Muscle of leg (tissue), 3 donors: ENCODE measurements at regions not wholly inside any gene's neighbourhood (a gene's known extent, or its start where the extent isn't known, plus 50 kb on each side); places are given as distances from the start of the nearest gene placed in this dataset.
A peak's percentile ranks its signal among the peaks of the same experiment; 100 is the strongest.

Source experiments
- DNase-seq: peaks from one replicate; pipeline ENCODE4 v3.0.0; 2013
- H3K27ac ChIP-seq: one replicate; pipeline ENCODE4 v1.5.1; 2013; ENCODE audit warnings: mild to moderate bottlenecking, low read length, control low read depth
- H3K27me3 ChIP-seq: one replicate; pipeline ENCODE4 v1.6.1; 2013; ENCODE audit warnings: low read length; ENCODE audit not compliant: control insufficient read depth, insufficient read depth
- H3K36me3 ChIP-seq: one replicate; pipeline ENCODE4 v1.6.1; 2013; ENCODE audit warnings: low read length; ENCODE audit not compliant: control insufficient read depth, insufficient read depth
- H3K4me1 ChIP-seq: one replicate; pipeline ENCODE4 v1.6.1; 2013; ENCODE audit warnings: low read length; ENCODE audit not compliant: control insufficient read depth, insufficient read depth
- H3K4me3 ChIP-seq: one replicate; pipeline ENCODE4 v1.5.1; 2013; ENCODE audit warnings: low read length, control low read depth
- H3K9me3 ChIP-seq: replicated peaks from 2 replicates; pipeline ENCODE4 v1.6.1; 2013; ENCODE audit warnings: low read depth, low read length; ENCODE audit not compliant: control insufficient read depth
- WGBS: methylation state at CpG from one replicate; pipeline ENCODE4 v1.1.5; 2013; ENCODE audit warnings: missing lambda C conversion rate; ENCODE audit not compliant: insufficient coverage; 5-methylcytosine and 5-hydroxymethylcytosine counted together

DNA sequence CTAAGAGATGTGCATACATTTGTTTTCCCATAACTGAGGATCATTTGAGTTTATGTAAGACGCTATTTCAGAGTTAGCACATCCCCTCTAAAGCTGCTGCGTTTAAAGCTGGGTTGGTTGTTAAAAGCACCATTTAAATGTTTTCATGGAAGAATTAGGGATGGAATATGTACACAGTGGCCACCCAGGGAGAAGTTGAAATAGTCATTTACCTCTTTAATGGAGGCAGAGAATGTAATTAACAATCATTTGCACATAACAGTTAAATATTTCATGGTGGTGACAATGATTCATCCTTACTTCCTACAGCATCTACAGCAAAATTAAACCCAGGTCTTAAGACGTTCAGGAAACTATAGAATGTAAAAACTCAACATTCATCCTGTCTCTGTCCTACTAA is 100.3 kb downstream of the KIF4B start:
- no peak for DNase-seq
- no CpG with 5 or more reads among the region's 3 CpGs for WGBS

DNA sequence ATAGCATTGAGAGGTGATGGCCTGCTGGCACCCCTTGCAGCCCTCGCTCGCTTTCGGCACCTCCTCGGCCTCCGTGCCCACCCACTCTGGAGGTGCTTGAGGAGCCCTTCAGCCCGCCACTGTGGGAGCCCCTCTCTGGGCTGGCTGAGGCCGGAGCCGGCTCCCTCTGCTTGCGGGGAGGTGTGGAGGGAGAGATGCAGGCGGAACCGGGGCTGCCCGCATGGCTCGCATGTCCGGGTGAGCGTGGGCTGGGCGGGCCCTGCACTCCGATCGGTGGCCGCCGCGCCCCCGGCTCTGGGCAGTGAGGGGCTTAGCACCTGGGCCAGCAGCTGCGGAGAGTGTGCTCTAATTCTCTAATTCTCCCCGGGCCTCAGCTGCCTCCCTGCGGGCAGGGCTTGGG is 101.1 kb downstream of the KIF4B start:
- Histone ChIP-seq H3K4me1 (no peaks in the 10 kb centered on the region), H3K36me3 (no peaks in the 10 kb centered on the region), H3K27me3 (no peaks in the 10 kb centered on the region), H3K4me3 (no peak overlapping the region), H3K9me3 (no peaks in the 10 kb centered on the region), H3K27ac (no peak overlapping the region)
- no peak for DNase-seq
- WGBS, result 95% methylated on average over 25 of the region's 25 CpGs

More for the DNA sequence above, 100.3 kb downstream of the KIF4B start:
- Histone ChIP-seq H3K4me3 (no peak overlapping the region), H3K27me3 (no peaks in the 10 kb centered on the region), H3K4me1 (no peaks in the 10 kb centered on the region), H3K27ac (no peak overlapping the region), H3K36me3 (no peaks in the 10 kb centered on the region), H3K9me3 (no peaks in the 10 kb centered on the region)

DNA sequence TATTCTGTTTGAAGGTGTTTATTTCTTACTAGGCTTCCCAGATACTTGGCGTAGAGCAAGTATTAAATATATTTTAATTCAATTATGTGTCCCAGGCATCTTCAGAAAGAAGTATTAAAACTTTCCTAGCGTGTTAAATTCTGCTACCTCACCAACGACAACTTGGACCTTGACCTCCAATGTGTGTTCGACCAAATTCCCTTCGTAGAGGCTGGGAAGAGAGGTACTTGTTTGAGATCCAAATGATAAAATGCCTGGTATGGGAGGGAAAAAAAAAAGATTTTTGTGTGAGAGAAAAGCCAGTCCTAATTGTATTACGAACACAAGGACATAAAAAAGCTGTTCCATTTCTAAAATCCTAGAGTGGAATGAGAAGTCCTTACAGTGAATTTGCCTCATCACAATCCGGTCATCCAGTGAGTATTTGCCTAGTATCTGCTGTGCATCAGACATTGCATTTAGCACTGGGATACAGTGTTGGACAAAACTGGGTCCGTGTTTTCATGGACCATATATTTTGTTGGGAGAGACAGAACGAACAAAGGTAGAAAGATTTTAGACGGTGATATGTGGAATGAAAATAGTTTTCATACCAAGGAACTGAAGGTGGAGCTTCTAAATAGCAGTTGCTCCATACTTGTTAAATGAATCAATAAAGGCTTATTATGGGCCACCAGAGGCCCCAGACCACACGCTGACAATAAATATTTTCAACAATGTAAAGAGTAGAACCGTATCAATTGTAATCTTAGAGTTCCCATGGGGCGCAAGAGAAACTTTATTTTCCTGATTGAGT is 103.1 kb downstream of the KIF4B start:
- Histone ChIP-seq H3K36me3 (no peaks in the 10 kb centered on the region), H3K27ac (no peak overlapping the region), H3K27me3 (no peaks in the 10 kb centered on the region), H3K4me1 (no peaks in the 10 kb centered on the region), H3K4me3 (no peak overlapping the region), H3K9me3 (no peaks in the 10 kb centered on the region)
- 83% methylated on average over 3 of the region's 13 CpGs for WGBS
- DNase-seq, result no peak

DNA sequence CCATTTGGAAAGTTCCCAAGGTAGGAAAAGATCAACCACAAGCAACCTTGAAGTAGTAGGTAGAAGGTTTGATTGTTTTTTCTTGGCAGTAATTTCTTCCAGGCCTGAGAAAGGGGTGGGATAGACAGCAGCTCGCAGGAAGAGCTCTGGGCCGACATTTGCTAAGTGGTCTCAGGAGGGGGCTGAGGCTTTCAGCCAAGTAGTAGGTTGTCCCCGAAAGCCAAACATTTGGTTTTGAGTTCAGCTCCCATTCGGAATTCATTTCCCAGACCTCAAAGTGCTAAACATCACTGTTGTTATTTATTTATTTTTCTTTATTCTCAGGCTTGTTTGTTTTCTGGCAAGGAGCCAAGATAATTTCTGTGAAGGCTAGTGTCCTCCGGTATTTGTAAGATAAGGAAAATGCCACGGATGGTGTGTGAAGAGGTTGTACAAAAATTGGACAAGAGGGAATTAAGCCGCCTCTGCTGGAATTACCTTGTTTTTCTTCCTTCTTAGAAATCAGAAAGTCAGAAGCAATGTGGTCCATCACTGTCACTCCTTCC is 112.1 kb downstream of the KIF4B start:
- H3K4me3 ChIP-seq, result no peak overlapping the region
- H3K27ac ChIP-seq, result no peak overlapping the region
- no peaks in the 10 kb centered on the region for H3K27me3 ChIP-seq
- no peaks in the 10 kb centered on the region for H3K36me3 ChIP-seq
- no peaks in the 10 kb centered on the region for H3K9me3 ChIP-seq
- H3K4me1 ChIP-seq, result peaks cover 9% of the 10 kb centered on the region
- peak; percentile 64 for DNase-seq
- WGBS, result 0% methylated on average over 2 of the region's 7 CpGs

DNA sequence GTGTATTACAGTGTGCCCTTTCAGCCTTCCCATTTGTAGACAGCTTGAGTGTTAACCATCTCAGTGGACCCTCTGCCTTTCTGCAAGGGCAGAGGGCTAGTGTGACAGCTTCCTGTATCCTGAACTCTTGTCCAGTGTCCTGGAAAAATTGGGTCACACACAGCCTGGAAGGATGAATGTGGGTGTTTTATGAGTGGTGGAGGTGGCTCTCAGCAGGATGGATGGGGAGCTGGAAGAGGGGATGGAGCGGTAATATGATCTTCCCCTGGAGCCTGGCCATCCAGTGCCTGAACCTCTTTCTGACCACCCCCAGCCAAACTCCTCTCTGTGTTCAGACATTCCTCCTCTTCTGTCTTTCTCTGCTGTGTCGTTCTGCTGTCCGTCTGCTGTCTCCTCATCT is 113.0 kb downstream of the KIF4B start:
- WGBS, result no CpG with 5 or more reads among the region's 3 CpGs
- no peak overlapping the region for H3K27ac ChIP-seq
- H3K9me3 ChIP-seq, result no peaks in the 10 kb centered on the region
- peaks cover 9% of the 10 kb centered on the region for H3K4me1 ChIP-seq
- H3K36me3 ChIP-seq, result no peaks in the 10 kb centered on the region
- no peak overlapping the region for H3K4me3 ChIP-seq
- H3K27me3 ChIP-seq, result no peaks in the 10 kb centered on the region
- peak; percentile 11 for DNase-seq

DNA sequence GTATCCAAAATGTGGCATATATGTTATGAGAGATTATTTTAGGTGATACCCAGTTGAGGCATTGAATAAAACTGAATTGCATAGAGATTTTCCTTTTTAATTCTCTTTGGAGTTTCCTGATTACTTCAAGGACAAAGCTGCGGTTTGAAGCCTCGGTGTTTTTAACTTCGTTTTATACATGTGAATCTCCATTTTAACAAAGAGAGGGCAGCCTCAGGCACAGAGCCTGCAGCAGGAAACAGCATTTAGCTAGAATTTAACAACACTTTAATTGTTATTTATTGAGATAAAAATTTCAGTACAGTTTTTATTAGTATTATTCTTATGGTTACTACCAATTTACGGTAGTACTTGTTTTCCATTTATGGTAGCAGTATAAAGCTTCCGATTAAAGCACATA is 114.0 kb downstream of the KIF4B start:
- Histone ChIP-seq H3K4me3 (no peak overlapping the region), H3K9me3 (no peaks in the 10 kb centered on the region), H3K4me1 (peaks cover 9% of the 10 kb centered on the region), H3K27ac (no peak overlapping the region), H3K36me3 (no peaks in the 10 kb centered on the region), H3K27me3 (no peaks in the 10 kb centered on the region)
- no CpG with 5 or more reads among the region's 5 CpGs for WGBS
- no peak for DNase-seq

DNA sequence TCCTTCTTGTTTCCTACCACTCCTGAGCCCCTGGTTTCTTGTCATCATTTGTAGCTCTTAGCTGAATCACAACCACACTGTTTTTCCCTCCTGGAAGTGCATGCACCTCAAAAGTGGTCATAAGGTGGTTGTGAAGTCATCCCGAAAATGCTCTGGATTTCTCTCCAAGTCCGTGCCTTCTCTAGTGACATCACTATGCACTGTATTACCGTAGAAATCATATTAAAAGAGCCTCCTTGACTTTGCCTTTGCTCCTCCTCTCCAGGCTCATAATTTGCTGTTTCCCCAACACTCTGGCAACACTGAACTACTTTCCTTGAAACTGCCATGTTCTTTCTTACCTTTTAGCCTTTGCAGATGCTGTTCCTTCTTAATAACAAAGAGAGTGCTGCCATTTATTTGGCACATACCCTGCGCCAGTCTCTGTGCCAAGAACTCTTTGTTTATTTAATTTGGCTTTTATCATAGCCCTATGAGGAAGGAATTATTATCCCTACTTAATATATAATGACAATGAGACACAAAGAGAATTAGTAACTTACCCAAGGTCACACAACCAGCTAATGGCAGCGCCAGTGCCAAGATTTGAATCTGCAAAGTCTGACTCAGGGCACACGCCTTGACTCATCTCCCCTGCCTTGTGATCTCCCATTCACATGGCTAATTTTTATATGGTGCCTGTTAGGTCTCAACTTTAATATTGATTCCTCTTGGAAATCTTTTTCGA is 115.4 kb downstream of the KIF4B start:
- H3K27ac ChIP-seq, result no peak overlapping the region
- H3K4me3 ChIP-seq, result no peak overlapping the region
- H3K4me1 ChIP-seq, result peaks cover 9% of the 10 kb centered on the region
- 69% methylated on average over 3 of the region's 7 CpGs for WGBS
- DNase-seq, result no peak
- no peaks in the 10 kb centered on the region for H3K9me3 ChIP-seq
- H3K27me3 ChIP-seq, result no peaks in the 10 kb centered on the region
- no peaks in the 10 kb centered on the region for H3K36me3 ChIP-seq

DNA sequence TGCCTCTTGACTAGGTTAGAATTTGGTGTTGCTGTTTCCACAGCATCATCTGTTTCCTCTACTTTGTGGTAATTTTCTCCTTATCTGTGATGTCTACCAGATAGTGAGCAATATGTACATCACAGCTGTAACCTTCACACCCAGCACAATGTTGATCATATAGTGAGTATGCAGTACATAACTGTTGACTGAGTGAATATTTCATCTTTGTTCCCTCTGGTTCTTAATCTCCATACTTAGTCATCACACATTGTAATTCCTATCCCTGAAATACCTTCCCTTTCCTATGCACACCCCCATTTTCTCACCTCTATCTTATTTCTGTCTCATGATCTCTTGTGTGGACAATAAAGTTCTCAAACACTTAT is 115.9 kb downstream of the KIF4B start:
- no peaks in the 10 kb centered on the region for H3K27me3 ChIP-seq
- no peak overlapping the region for H3K27ac ChIP-seq
- H3K36me3 ChIP-seq, result no peaks in the 10 kb centered on the region
- H3K9me3 ChIP-seq, result no peaks in the 10 kb centered on the region
- no peak overlapping the region for H3K4me3 ChIP-seq
- H3K4me1 ChIP-seq, result peaks cover 9% of the 10 kb centered on the region
- no peak for DNase-seq

DNA sequence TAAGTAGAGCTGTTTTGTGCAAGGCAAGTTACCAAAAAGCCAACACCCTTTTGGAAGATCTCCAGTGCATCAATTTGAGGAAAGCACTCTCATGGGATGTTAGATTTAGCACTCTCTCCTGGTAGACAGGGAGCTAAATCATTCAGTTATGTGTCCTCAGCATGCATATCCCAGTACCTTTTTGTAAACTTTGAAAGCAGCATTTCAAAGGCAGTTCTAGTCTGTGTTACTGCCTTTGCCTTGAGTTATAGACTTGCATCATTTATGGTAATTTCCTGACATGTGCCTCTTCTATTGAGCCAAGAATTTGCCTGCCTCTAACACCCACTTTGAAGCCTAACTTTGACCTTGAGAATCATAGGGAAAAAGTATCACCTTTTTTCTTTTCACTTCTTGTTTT is 120.6 kb downstream of the KIF4B start:
- Histone ChIP-seq H3K27ac (no peak overlapping the region), H3K27me3 (no peaks in the 10 kb centered on the region), H3K36me3 (no peaks in the 10 kb centered on the region), H3K9me3 (no peaks in the 10 kb centered on the region), H3K4me3 (no peak overlapping the region), H3K4me1 (no peaks in the 10 kb centered on the region)
- DNase-seq, result no peak

DNA sequence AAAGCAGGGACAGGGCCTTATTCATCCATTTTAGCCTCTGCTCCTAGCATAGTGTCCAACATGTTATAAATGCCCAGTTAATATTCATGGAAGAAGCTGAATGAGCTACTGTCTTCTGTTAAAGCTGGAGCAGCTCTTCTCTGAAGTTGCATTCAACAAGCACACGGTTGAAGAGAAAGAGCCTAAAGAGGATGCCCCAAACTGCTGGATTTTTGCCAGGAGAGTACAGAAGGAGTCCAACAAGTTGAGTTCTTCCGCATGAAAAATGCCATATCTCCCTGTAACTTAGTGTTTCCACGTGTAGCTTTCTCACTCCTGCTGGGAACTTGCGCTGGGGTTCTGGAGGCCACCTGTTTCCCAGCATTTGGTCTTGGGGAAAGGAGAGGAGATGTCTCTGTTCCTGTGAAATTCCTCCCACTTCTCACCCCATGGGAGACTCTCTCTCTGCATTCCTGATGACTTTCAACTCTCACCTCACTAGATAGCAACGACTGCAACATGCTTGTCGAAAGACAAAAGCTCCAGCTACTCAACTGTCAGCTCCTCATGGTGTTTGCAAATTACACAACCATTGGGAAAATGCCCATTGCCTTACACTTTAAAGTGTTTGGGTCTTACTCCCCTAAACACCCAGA is 122.8 kb downstream of the KIF4B start:
- Histone ChIP-seq H3K27me3 (no peaks in the 10 kb centered on the region), H3K27ac (no peak overlapping the region), H3K36me3 (no peaks in the 10 kb centered on the region), H3K4me1 (no peaks in the 10 kb centered on the region), H3K4me3 (no peak overlapping the region), H3K9me3 (no peaks in the 10 kb centered on the region)
- no peak for DNase-seq
- 51% methylated on average over 4 of the region's 6 CpGs for WGBS
